Epithelial cell of proximal tubule (primary cell): ENCODE measurements at regions not wholly inside any gene's neighbourhood (a gene's known extent, or its start where the extent isn't known, plus 50 kb on each side); places are given as distances from the start of the nearest gene placed in this dataset.
"Not testable (repeated sequence)": the region's sequence is repeated elsewhere in the genome, so short reads cannot be mapped to it uniquely, and the experiment has no call there.

Source experiments
- DNase-seq: peaks from one replicate; pipeline ENCODE4 v3.0.0-alpha.2; 2011; ENCODE audit warnings: low read depth
- H3K4me3 ChIP-seq: 2 replicates; pipeline ENCODE4 v1.5.1; 2011; ENCODE audit warnings: low read depth, mild to moderate bottlenecking, low read length
- CTCF ChIP-seq: conservative IDR thresholded peaks from 2 replicates; pipeline ENCODE4 v1.5.1; 2012; ENCODE audit warnings: low read depth, mild to moderate bottlenecking, low read length

- no peak for TF ChIP-seq CTCF
- H3K4me3 ChIP-seq, result no peak overlapping the region
- DNase-seq, result no peak
These were observed 568.8 kb downstream of the STIM2 start for GRCh38 chr4:27429364-27429871.

- no peak for DNase-seq
- no peak overlapping the region for H3K4me3 ChIP-seq
- TF ChIP-seq CTCF, result no peak
These were observed 581.5 kb downstream of the STIM2 start for GRCh38 chr4:27442146-27442545.

- DNase-seq, H3K4me3 ChIP-seq: not testable (repeated sequence)
These were observed 582.0 kb downstream of the STIM2 start for GRCh38 chr4:27442661-27443060.

- H3K4me3 ChIP-seq, result no peak overlapping the region
- TF ChIP-seq CTCF, result no peak
- DNase-seq, result no peak
These were observed 603.2 kb downstream of the STIM2 start for GRCh38 chr4:27463816-27464215.

GRCh38 chr4:27467351-27467750 is 606.7 kb downstream of the STIM2 start:
- DNase-seq, result no peak
- H3K4me3 ChIP-seq, result no peak overlapping the region
- TF ChIP-seq CTCF, result no peak

- no peak for TF ChIP-seq CTCF
These were observed 611.7 kb downstream of the STIM2 start for GRCh38 chr4:27472364-27472763.

GRCh38 chr4:27474691-27475090 is 614.0 kb downstream of the STIM2 start:
- DNase-seq, result no peak
- H3K4me3 ChIP-seq, result no peak overlapping the region
- TF ChIP-seq CTCF, result no peak

More at GRCh38 chr4:27472364-27472763, 611.7 kb downstream of the STIM2 start:
- no peak for DNase-seq
- H3K4me3 ChIP-seq, result no peak overlapping the region
